GM12878 (cell line): ENCODE measurements at regions not wholly inside any gene's neighbourhood (a gene's known extent, or its start where the extent isn't known, plus 50 kb on each side); places are given as distances from the start of the nearest gene placed in this dataset.

Source experiments
- ATAC-seq: fragments of 200-7000 bp; cut with Tn5 transposase; 3 replicates; pipeline ENCODE4 v1.9.1; 2020; ENCODE audit warnings: mild to moderate bottlenecking, moderate library complexity
- BruUV-seq: library from RNA; stranded (reverse); fragments of 400-500 nt; replicated peaks from 2 replicates; lab custom pipeline; 2021; lab: Mats Ljungman, UMichigan
- CTCF ChIA-PET: fragments of 300-600 bp; sonication (Branson Sonifier 250); formaldehyde crosslinking; extraction: SDS; loops from one replicate; lab custom pipeline; 2021; ENCODE audit warnings: inconsistent platforms; lab: Yijun Ruan, JAX
- POLR2A ChIA-PET: fragments of 350-600 bp; formaldehyde crosslinking; extraction: SDS; loops from one replicate; lab custom pipeline; 2021; ENCODE audit warnings: inconsistent platforms; lab: Charles Lee
- RAD21 ChIA-PET: fragments of 300-600 bp; sonication (Branson Sonifier 250); formaldehyde crosslinking; loops from one replicate; lab custom pipeline; 2023; ENCODE audit warnings: antibody characterized with exemption; ENCODE audit not compliant: unreplicated experiment; lab: Charles Lee
- SMC1A ChIA-PET: fragments of 300-600 bp; sonication (Branson Sonifier 250); formaldehyde crosslinking; loops from one replicate; lab custom pipeline; 2023; ENCODE audit not compliant: unreplicated experiment, uncharacterized antibody; lab: Charles Lee
- DNase-seq: peaks from one replicate; pipeline ENCODE4 v3.0.0-alpha.2; 2011; ENCODE audit warnings: low read depth, low spot score
- FAIRE-seq: peaks from 3 replicates; lab custom pipeline; 2011; peaks lifted over from hg19 to GRCh38; lab: Jason Lieb, UNC
- H2AFZ ChIP-seq: 2 replicates; pipeline ENCODE4 v1.6.0; 2011; ENCODE audit warnings: low read depth, low read length, control low read depth; ENCODE audit not compliant: control insufficient read depth
- H3K27ac ChIP-seq: 2 replicates; pipeline ENCODE4 v1.5.1; 2011; ENCODE audit warnings: control low read depth; ENCODE audit not compliant: control insufficient read depth, insufficient read depth
- H3K27me3 ChIP-seq, 2 experiments: replicated peaks in 1 of 2; 2 replicates each; pipeline versions ENCODE4 v1.6.0 to v1.6.1; 2011; ENCODE audit warnings: low read length in 1 of 2; ENCODE audit not compliant: control insufficient read depth in 2 of 2, insufficient read depth in 2 of 2
- H3K36me3 ChIP-seq, 2 experiments: 2 replicates each; pipeline ENCODE4 v1.5.1; 2011; ENCODE audit warnings: low read length in 1 of 2; ENCODE audit not compliant: control insufficient read depth in 2 of 2, insufficient read depth in 2 of 2
- H3K4me1 ChIP-seq: 2 replicates; pipeline ENCODE4 v1.6.1; 2011; ENCODE audit warnings: mild to moderate bottlenecking, low read length, moderate library complexity, mixed read lengths; ENCODE audit not compliant: control insufficient read depth, insufficient read depth
- H3K4me2 ChIP-seq: 2 replicates; pipeline ENCODE4 v1.6.0; 2011; ENCODE audit warnings: control low read depth; ENCODE audit not compliant: control insufficient read depth, insufficient read depth
- H3K4me3 ChIP-seq: fragments of 200-600 bp; sonication (generic); 2 replicates; pipeline ENCODE4 v1.5.1; 2016
- H3K79me2 ChIP-seq: 2 replicates; pipeline ENCODE4 v1.6.0; 2011; ENCODE audit warnings: low read length; ENCODE audit not compliant: control insufficient read depth, insufficient read depth
- H3K9ac ChIP-seq: 2 replicates; pipeline ENCODE4 v1.8.0; 2011; ENCODE audit warnings: low read length, control low read depth, mixed read lengths; ENCODE audit not compliant: control insufficient read depth, insufficient read depth
- H3K9me3 ChIP-seq: replicated peaks from 3 replicates; pipeline ENCODE4 v1.5.1; 2011; ENCODE audit warnings: mild to moderate bottlenecking, low read length; ENCODE audit not compliant: control insufficient read depth, insufficient read depth
- H4K20me1 ChIP-seq: 2 replicates; pipeline ENCODE4 v1.6.0; 2011; ENCODE audit not compliant: control insufficient read depth, insufficient read depth
- BCL11A ChIP-seq: IDR thresholded peaks from 2 replicates; pipeline ENCODE4 v1.6.1; 2011; ENCODE audit warnings: low read depth, low read length
- CHD1 ChIP-seq: IDR thresholded peaks from 2 replicates; pipeline ENCODE4 v1.6.1; 2012; ENCODE audit warnings: low read depth, low read length, improper control_type of control experiment
- CREB1 ChIP-seq: IDR thresholded peaks from 2 replicates; pipeline ENCODE4 v1.6.1; 2012; ENCODE audit warnings: low read depth, mild to moderate bottlenecking, inconsistent platforms
- EP300 ChIP-seq, 2 experiments: fragments of 150-350 bp in 1 of 2; IDR thresholded peaks; 2 replicates each; pipeline ENCODE4 v1.6.1; 2011 to 2012; ENCODE audit warnings: low read depth in 2 of 2, low read length in 2 of 2, borderline replicate concordance in 1 of 2, improper control_type of control experiment in 1 of 2, inconsistent platforms in 1 of 2; ENCODE audit not compliant: control insufficient read depth in 1 of 2
- ESRRA ChIP-seq: IDR thresholded peaks from 2 replicates; pipeline ENCODE4 v1.6.1; 2012; ENCODE audit warnings: mild to moderate bottlenecking, low read length, improper control_type of control experiment
- KDM1A ChIP-seq: fragments of 200-600 bp; sonication (generic); IDR thresholded peaks from 2 replicates; pipeline ENCODE4 v1.6.1; 2016; ENCODE audit warnings: borderline replicate concordance
- KLF5 ChIP-seq: fragments of 450-650 bp; IDR thresholded peaks from 2 replicates; pipeline ENCODE4 v1.6.1; 2014; ENCODE audit warnings: mild to moderate bottlenecking; ENCODE audit not compliant: partially characterized antibody
- MTA2 ChIP-seq: fragments of 450-650 bp; IDR thresholded peaks from 2 replicates; pipeline ENCODE4 v1.6.1; 2016; ENCODE audit warnings: low read depth, mild to moderate bottlenecking, moderate library complexity
- NFXL1 ChIP-seq: fragments of 450-650 bp; IDR thresholded peaks from 2 replicates; pipeline ENCODE4 v1.6.1; 2017; ENCODE audit warnings: antibody characterized with exemption, mild to moderate bottlenecking, borderline replicate concordance
- NFYA ChIP-seq: IDR thresholded peaks from 2 replicates; pipeline ENCODE4 v1.6.1; 2011; ENCODE audit warnings: low read depth, mild to moderate bottlenecking, low read length, improper control_type of control experiment, borderline replicate concordance
- POLR2A ChIP-seq: IDR thresholded peaks from 2 replicates; pipeline ENCODE4 v1.6.1; 2011; ENCODE audit warnings: low read depth, mild to moderate bottlenecking, low read length
- RUNX3 ChIP-seq: IDR thresholded peaks from 2 replicates; pipeline ENCODE4 v1.6.1; 2012; ENCODE audit warnings: low read length, inconsistent platforms
- SMC3 ChIP-seq: IDR thresholded peaks from 2 replicates; pipeline ENCODE4 v1.6.1; 2011; ENCODE audit warnings: low read length, improper control_type of control experiment, borderline replicate concordance
- YY1 ChIP-seq: IDR thresholded peaks from 2 replicates; pipeline ENCODE4 v1.6.1; 2011; ENCODE audit warnings: low read depth, mild to moderate bottlenecking, low read length
- ZNF274 ChIP-seq: IDR thresholded peaks from one replicate; pipeline ENCODE4 v1.8.0; 2011; ENCODE audit not compliant: insufficient read length, insufficient read depth
- ZZZ3 ChIP-seq: IDR thresholded peaks from 2 replicates; pipeline ENCODE4 v1.6.1; 2011; ENCODE audit warnings: low read depth; ENCODE audit not compliant: control insufficient read depth, insufficient read length
- WGBS: methylation state at CpG from one replicate; pipeline ENCODE4 v1.1.6; 2016; ENCODE audit warnings: low lambda C conversion rate; ENCODE audit not compliant: insufficient replicate concordance, insufficient coverage; ENCODE audit errors: missing lambda C conversion rate; 5-methylcytosine and 5-hydroxymethylcytosine counted together
- in situ Hi-C: fragments of 300-500 bp; cut with MboI; formaldehyde crosslinking; loops from 9 replicates; pipeline ENCODE4 v1.14.3; 2018; ENCODE audit warnings: mixed read lengths
- intact Hi-C: fragments of 100-400 bp; cut with micrococcal nuclease; formaldehyde crosslinking; loops from one replicate; pipeline ENCODE4 v1.14.2; 2022; ENCODE audit not compliant: unreplicated experiment
- TF ChIP-seq, protein P1 (sequence below): fragments of 450-650 bp; formaldehyde crosslinking; IDR thresholded peaks from 2 replicates; pipeline ENCODE4 v1.4.0; 2020; ENCODE audit warnings: mild to moderate bottlenecking, moderate library complexity
- TF ChIP-seq, protein P2 (sequence below): IDR thresholded peaks from 2 replicates; pipeline ENCODE4 v1.6.1; 2012; ENCODE audit warnings: low read depth, low read length, improper control_type of control experiment

DNA sequence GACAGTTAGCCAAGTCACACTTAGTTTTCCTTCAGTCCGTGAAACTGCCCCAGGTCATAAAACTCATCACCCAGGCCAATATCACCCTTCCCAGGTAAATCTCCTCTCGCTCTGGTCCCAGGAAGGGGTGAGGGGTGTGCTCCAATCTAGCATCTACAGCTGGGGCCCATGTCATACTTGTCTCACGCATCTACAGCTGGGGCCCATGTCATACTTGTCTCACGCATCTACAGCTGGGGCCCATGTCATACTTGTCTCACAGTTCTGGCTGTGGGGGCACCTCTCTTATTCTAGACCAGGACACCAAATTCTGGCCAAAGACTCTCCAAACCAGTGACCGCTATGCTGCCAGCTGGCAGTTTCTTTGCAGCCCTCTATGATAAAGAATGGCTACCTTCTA is 123.3 kb upstream of the DLGAP1 start:
- Histone ChIP-seq H3K4me2 (no peak overlapping the region), H3K79me2 (no peaks in the 10 kb centered on the region), H3K4me3 (no peak overlapping the region), H2AFZ (no peak overlapping the region), H3K27ac (no peak overlapping the region), H3K9me3 (no peaks in the 10 kb centered on the region; the same call in 2 of the 3 replicates), H4K20me1 (no peaks in the 10 kb centered on the region), H3K27me3 (no peaks in the 10 kb centered on the region), H3K36me3 (no peaks in the 10 kb centered on the region), H3K9ac (no peak overlapping the region), H3K4me1 (no peaks in the 10 kb centered on the region)
- no TSS peak for BruUV-seq
- POLR2A ChIA-PET = no interaction called here
- 23% methylated on average over 5 of the region's 5 CpGs for WGBS
- CTCF ChIA-PET = no interaction called here
- TF ChIP-seq RUNX3 (no peak), ESRRA (no peak), BCL11A (no peak), EP300 (IDR thresholded peaks at IDR 0.05; ENCODE audit: borderline replicate concordance in 1 of 2, control insufficient read depth in 1 of 2, low read depth in 2 of 2, low read length in 2 of 2) (no peak)
- DNase-seq (no peak), FAIRE-seq (no peak), ATAC-seq (no peak)
- intact Hi-C loops = no loop called here
- in situ Hi-C loops = no loop called here
- RAD21 ChIA-PET = no interaction called here
- SMC1A ChIA-PET = interaction anchor here (1.1 kb wide), 1 partner anchor 102 kb away, joined by 4 read pairs; no protein-coding TSS in a partner anchor

DNA sequence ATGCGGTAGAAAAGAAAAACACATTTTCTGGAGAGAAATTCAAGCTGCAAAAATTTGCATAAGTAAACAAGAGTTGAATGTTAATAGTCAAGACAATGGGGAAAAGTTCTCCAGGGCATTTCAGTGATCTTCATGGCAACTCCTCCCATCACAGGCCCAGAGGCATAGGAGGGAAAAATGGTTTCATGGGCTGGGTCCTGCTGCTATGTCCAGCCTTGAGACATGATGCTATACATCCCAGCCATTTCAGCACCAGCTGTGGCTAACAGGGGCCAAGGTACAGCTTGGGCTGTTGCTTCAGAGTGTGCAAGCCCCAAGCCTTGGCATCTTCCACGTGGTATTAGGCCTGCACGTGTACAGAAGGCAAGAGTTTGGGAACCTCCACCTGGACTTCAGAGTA is 118.6 kb upstream of the DLGAP1 start:
- ChIA-PET RAD21 (no interaction called here), CTCF (no interaction called here), SMC1A (no interaction called here), POLR2A (no interaction called here)
- Histone ChIP-seq H3K36me3 (no peaks in the 10 kb centered on the region), H2AFZ (no peak overlapping the region), H3K9me3 (no peaks in the 10 kb centered on the region; the same call in 2 of the 3 replicates), H3K27ac (no peak overlapping the region), H3K9ac (no peak overlapping the region), H4K20me1 (no peaks in the 10 kb centered on the region), H3K4me1 (no peaks in the 10 kb centered on the region), H3K79me2 (no peaks in the 10 kb centered on the region), H3K4me3 (no peak overlapping the region), H3K27me3 (no peaks in the 10 kb centered on the region), H3K4me2 (no peak overlapping the region)
- no TSS peak for BruUV-seq
- FAIRE-seq (no peak), DNase-seq (no peak), ATAC-seq (no peak)
- WGBS = 30% methylated on average over 3 of the region's 3 CpGs
- in situ Hi-C loops = no loop called here
- intact Hi-C loops = no loop called here
- no peak for TF ChIP-seq KDM1A
- TF ChIP-seq CHD1 = no peak
- no peak for TF ChIP-seq NFYA
- no peak for TF ChIP-seq KLF5
- TF ChIP-seq POLR2A = no peak
- no peak for TF ChIP-seq YY1
- no peak for TF ChIP-seq CREB1
- TF ChIP-seq, protein P1, sequence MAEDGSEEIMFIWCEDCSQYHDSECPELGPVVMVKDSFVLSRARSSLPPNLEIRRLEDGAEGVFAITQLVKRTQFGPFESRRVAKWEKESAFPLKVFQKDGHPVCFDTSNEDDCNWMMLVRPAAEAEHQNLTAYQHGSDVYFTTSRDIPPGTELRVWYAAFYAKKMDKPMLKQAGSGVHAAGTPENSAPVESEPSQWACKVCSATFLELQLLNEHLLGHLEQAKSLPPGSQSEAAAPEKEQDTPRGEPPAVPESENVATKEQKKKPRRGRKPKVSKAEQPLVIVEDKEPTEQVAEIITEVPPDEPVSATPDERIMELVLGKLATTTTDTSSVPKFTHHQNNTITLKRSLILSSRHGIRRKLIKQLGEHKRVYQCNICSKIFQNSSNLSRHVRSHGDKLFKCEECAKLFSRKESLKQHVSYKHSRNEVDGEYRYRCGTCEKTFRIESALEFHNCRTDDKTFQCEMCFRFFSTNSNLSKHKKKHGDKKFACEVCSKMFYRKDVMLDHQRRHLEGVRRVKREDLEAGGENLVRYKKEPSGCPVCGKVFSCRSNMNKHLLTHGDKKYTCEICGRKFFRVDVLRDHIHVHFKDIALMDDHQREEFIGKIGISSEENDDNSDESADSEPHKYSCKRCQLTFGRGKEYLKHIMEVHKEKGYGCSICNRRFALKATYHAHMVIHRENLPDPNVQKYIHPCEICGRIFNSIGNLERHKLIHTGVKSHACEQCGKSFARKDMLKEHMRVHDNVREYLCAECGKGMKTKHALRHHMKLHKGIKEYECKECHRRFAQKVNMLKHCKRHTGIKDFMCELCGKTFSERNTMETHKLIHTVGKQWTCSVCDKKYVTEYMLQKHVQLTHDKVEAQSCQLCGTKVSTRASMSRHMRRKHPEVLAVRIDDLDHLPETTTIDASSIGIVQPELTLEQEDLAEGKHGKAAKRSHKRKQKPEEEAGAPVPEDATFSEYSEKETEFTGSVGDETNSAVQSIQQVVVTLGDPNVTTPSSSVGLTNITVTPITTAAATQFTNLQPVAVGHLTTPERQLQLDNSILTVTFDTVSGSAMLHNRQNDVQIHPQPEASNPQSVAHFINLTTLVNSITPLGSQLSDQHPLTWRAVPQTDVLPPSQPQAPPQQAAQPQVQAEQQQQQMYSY (CRISPR knock-in tag) = no peak
- no peak for TF ChIP-seq MTA2
- TF ChIP-seq NFXL1 = no peak
- TF ChIP-seq SMC3 = no peak
- TF ChIP-seq ZNF274 = no peak
- no peak for TF ChIP-seq ZZZ3
- TF ChIP-seq, protein P2, sequence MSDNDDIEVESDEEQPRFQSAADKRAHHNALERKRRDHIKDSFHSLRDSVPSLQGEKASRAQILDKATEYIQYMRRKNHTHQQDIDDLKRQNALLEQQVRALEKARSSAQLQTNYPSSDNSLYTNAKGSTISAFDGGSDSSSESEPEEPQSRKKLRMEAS = no peak
